B cell (primary cell): ENCODE measurements at regions not wholly inside any gene's neighbourhood (a gene's known extent, or its start where the extent isn't known, plus 50 kb on each side); places are given as distances from the start of the nearest gene placed in this dataset.

Source experiments
- ATAC-seq: fragments of 200-7000 bp; cut with Tn5 transposase; one replicate; pipeline ENCODE4 v1.10.0; 2021; ENCODE audit warnings: low read depth, mild to moderate bottlenecking, moderate number of reproducible peaks, moderate library complexity
- CTCF ChIA-PET: fragments of 350-600 bp; sonication (Branson Sonifier 250); formaldehyde crosslinking; loops from one replicate; lab custom pipeline; 2021; ENCODE audit warnings: antibody characterized with exemption, inconsistent platforms; lab: Charles Lee
- POLR2A ChIA-PET: fragments of 350-600 bp; sonication (Branson Sonifier 250); formaldehyde crosslinking; loops from one replicate; lab custom pipeline; 2021; ENCODE audit warnings: antibody characterized with exemption; lab: Charles Lee
- DNase-seq: peaks from one replicate; pipeline ENCODE4 v3.0.0; 2013
- H2AFZ ChIP-seq: 2 replicates; pipeline ENCODE4 v1.6.1; 2012; ENCODE audit warnings: mild to moderate bottlenecking, low read depth, low read length; ENCODE audit not compliant: insufficient read depth, poor library complexity, severe bottlenecking
- H3K27ac ChIP-seq, 2 donors: 1 replicate in 1 of 2; 2 replicates in 1 of 2; pipeline ENCODE4 v1.5.1; 2012 to 2013; ENCODE audit warnings: low read length in 2 of 2, mild to moderate bottlenecking in 2 of 2, moderate library complexity in 1 of 2
- H3K27me3 ChIP-seq, 4 experiments: fragments of 200-600 bp in 1 of 4; sonication (generic) in 1 of 4; replicated peaks in 1 of 4; 1 replicate in 2 of 4; 2 replicates in 2 of 4; pipeline versions ENCODE4 v1.6.1 to v1.7.0; 2013 to 2016; ENCODE audit warnings: low read length in 3 of 4, mild to moderate bottlenecking in 2 of 4, mixed read lengths in 1 of 4, moderate library complexity in 1 of 4; ENCODE audit not compliant: insufficient read depth in 4 of 4, control insufficient read depth in 3 of 4; ENCODE audit errors: control extremely low read depth in 1 of 4
- H3K36me3 ChIP-seq, 2 experiments: replicated peaks in 1 of 2; 1 replicate in 1 of 2; 2 replicates in 1 of 2; pipeline versions ENCODE4 v1.6.1 to v1.7.1; 2013; ENCODE audit warnings: low read length in 1 of 2; ENCODE audit not compliant: insufficient read depth in 2 of 2, control insufficient read depth in 1 of 2; ENCODE audit errors: control extremely low read depth in 1 of 2, extremely low read depth in 1 of 2
- H3K4me1 ChIP-seq, 2 donors: fragments of 200-600 bp in 1 of 2; sonication (generic) in 1 of 2; 1 replicate in 1 of 2; 2 replicates in 1 of 2; pipeline versions ENCODE4 v1.5.1 to v1.6.1; 2013 to 2017; ENCODE audit warnings: low read length in 2 of 2; ENCODE audit not compliant: control insufficient read depth in 2 of 2, insufficient read depth in 2 of 2
- H3K4me2 ChIP-seq: replicated peaks from 2 replicates; pipeline ENCODE3; 2012; ENCODE audit warnings: mild to moderate bottlenecking, low read depth, low read length; ENCODE audit not compliant: poor library complexity, severe bottlenecking
- H3K4me3 ChIP-seq, 5 experiments: fragments of 200-600 bp in 1 of 5; sonication (generic) in 1 of 5; 1 replicate in 3 of 5; 2 replicates in 2 of 5; pipeline versions ENCODE4 v1.5.1 to v1.7.0; 2011 to 2016; ENCODE audit warnings: low read length in 4 of 5, mild to moderate bottlenecking in 4 of 5, low read depth in 2 of 5, control low read depth in 1 of 5, moderate library complexity in 1 of 5; ENCODE audit not compliant: insufficient read depth in 1 of 5; ENCODE audit errors: control extremely low read depth in 1 of 5, extremely low read depth in 1 of 5
- H3K79me2 ChIP-seq: fragments of 200-600 bp; sonication (generic); one replicate; pipeline ENCODE4 v1.6.0; 2016; ENCODE audit warnings: low read length; ENCODE audit not compliant: control insufficient read depth, insufficient read depth
- H3K9ac ChIP-seq: fragments of 200-600 bp; sonication (generic); 2 replicates; pipeline ENCODE4 v1.6.1; 2017; ENCODE audit warnings: mild to moderate bottlenecking, low read length, moderate library complexity
- H3K9me3 ChIP-seq, 3 donors: one replicate each; pipeline versions ENCODE4 v1.6.1 to v1.7.1; 2013; ENCODE audit warnings: low read length in 2 of 3; ENCODE audit not compliant: control insufficient read depth in 2 of 3, insufficient read depth in 1 of 3; ENCODE audit errors: control extremely low read depth in 1 of 3
- H4K20me1 ChIP-seq: 2 replicates; pipeline ENCODE4 v1.6.0; 2012; ENCODE audit warnings: mild to moderate bottlenecking, low read length; ENCODE audit not compliant: insufficient read depth, control insufficient read depth, poor library complexity, severe bottlenecking
- H3K27ac Mint-ChIP-seq: one replicate; pipeline ENCODE4 v1.8.0; 2021; ENCODE audit warnings: mixed read lengths
- H3K27me3 Mint-ChIP-seq: one replicate; pipeline ENCODE4 v1.8.0; 2021; ENCODE audit warnings: mixed read lengths
- H3K4me1 Mint-ChIP-seq: one replicate; pipeline ENCODE4 v1.8.0; 2021; ENCODE audit warnings: mixed read lengths
- H3K4me3 Mint-ChIP-seq: one replicate; pipeline ENCODE4 v1.8.0; 2021; ENCODE audit warnings: mixed read lengths
- H3K9me3 Mint-ChIP-seq: one replicate; pipeline ENCODE4 v1.8.0; 2022; ENCODE audit warnings: mixed read lengths; ENCODE audit not compliant: insufficient read depth
- EZH2 ChIP-seq: IDR thresholded peaks from 2 replicates; pipeline ENCODE4 v1.6.1; 2012; ENCODE audit warnings: borderline replicate concordance, low read depth, mild to moderate bottlenecking, moderate library complexity, low read length; ENCODE audit not compliant: insufficient read depth, poor library complexity, severe bottlenecking
- WGBS: methylation state at CpG from one replicate; pipeline ENCODE4 v1.1.5; 2013; ENCODE audit warnings: missing lambda C conversion rate; ENCODE audit not compliant: insufficient coverage; 5-methylcytosine and 5-hydroxymethylcytosine counted together
- intact Hi-C: fragments of 100-400 bp; cut with micrococcal nuclease; formaldehyde crosslinking; loops from one replicate; pipeline ENCODE4 v1.10.0; 2022
- TF ChIP-seq, protein P1 (sequence below): fragments of 200-600 bp; IDR thresholded peaks from one replicate; pipeline ENCODE4 v1.8.0; 2022; ENCODE audit warnings: antibody characterized with exemption, mild to moderate bottlenecking

- DNase-seq (no peak), ATAC-seq (no peak)
- peaks cover 4% of the 10 kb centered on the region for H3K9me3 Mint-ChIP-seq
- H3K4me3 ChIP-seq, result no peak overlapping the region
- no CpG with 5 or more reads among the region's 1 CpG for WGBS
- intact Hi-C loops, result no loop called here
- H3K79me2 ChIP-seq, result no peaks in the 10 kb centered on the region
- H3K9ac ChIP-seq, result no peak overlapping the region
- H2AFZ ChIP-seq, result no peak overlapping the region
- no peaks in the 10 kb centered on the region for H3K4me1 ChIP-seq
- no peaks in the 10 kb centered on the region for H4K20me1 ChIP-seq
- no peaks in the 10 kb centered on the region for H3K4me1 Mint-ChIP-seq
- H3K9me3 ChIP-seq, result peaks cover 0 to 3% (median 0%) of the 10 kb centered on the region in 3 donors
- POLR2A ChIA-PET, result no interaction called here
- H3K27me3 ChIP-seq, result no peaks in the 10 kb centered on the region
- no peak overlapping the region for H3K27ac Mint-ChIP-seq
- no peak overlapping the region for H3K27ac ChIP-seq
- TF ChIP-seq, protein P1, sequence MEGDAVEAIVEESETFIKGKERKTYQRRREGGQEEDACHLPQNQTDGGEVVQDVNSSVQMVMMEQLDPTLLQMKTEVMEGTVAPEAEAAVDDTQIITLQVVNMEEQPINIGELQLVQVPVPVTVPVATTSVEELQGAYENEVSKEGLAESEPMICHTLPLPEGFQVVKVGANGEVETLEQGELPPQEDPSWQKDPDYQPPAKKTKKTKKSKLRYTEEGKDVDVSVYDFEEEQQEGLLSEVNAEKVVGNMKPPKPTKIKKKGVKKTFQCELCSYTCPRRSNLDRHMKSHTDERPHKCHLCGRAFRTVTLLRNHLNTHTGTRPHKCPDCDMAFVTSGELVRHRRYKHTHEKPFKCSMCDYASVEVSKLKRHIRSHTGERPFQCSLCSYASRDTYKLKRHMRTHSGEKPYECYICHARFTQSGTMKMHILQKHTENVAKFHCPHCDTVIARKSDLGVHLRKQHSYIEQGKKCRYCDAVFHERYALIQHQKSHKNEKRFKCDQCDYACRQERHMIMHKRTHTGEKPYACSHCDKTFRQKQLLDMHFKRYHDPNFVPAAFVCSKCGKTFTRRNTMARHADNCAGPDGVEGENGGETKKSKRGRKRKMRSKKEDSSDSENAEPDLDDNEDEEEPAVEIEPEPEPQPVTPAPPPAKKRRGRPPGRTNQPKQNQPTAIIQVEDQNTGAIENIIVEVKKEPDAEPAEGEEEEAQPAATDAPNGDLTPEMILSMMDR, result no peak
- no peak for TF ChIP-seq EZH2
- no peak overlapping the region for H3K4me3 Mint-ChIP-seq
- H3K36me3 ChIP-seq, result no peaks in the 10 kb centered on the region
- H3K27me3 Mint-ChIP-seq, result no peaks in the 10 kb centered on the region
- CTCF ChIA-PET, result no interaction called here
- no peak overlapping the region for H3K4me2 ChIP-seq
Observed at GRCh38 chr20:22182148-22182547, 402.2 kb downstream of the FOXA2 start.

- H3K4me2 ChIP-seq, result no peak overlapping the region
- no peak overlapping the region for H3K4me3 ChIP-seq
- ChIA-PET POLR2A (no interaction called here), CTCF (no interaction called here)
- peaks cover 0 to 3% (median 0%) of the 10 kb centered on the region in 3 donors for H3K9me3 ChIP-seq
- H3K9ac ChIP-seq, result no peak overlapping the region
- H3K4me1 Mint-ChIP-seq, result no peaks in the 10 kb centered on the region
- no peaks in the 10 kb centered on the region for H3K27me3 Mint-ChIP-seq
- H3K27ac ChIP-seq, result no peak overlapping the region
- no peaks in the 10 kb centered on the region for H3K36me3 ChIP-seq
- H3K4me1 ChIP-seq, result no peaks in the 10 kb centered on the region
- H3K9me3 Mint-ChIP-seq, result peaks cover 4% of the 10 kb centered on the region
- no peaks in the 10 kb centered on the region for H3K27me3 ChIP-seq
- no peak overlapping the region for H2AFZ ChIP-seq
- H3K79me2 ChIP-seq, result no peaks in the 10 kb centered on the region
- TF ChIP-seq, protein P1, result no peak
- no peak for TF ChIP-seq EZH2
- no peaks in the 10 kb centered on the region for H4K20me1 ChIP-seq
- ATAC-seq (no peak), DNase-seq (no peak)
- no peak overlapping the region for H3K4me3 Mint-ChIP-seq
- no peak overlapping the region for H3K27ac Mint-ChIP-seq
- no CpG with 5 or more reads among the region's 1 CpG for WGBS
- intact Hi-C loops, result no loop called here
Observed at GRCh38 chr20:22180244-22180643, 404.1 kb downstream of the FOXA2 start.
